ENCODE measurements at regions not wholly inside any gene's neighbourhood (a gene's known extent, or its start where the extent isn't known, plus 50 kb on each side); places are given as distances from the start of the nearest gene placed in this dataset.

DNA sequence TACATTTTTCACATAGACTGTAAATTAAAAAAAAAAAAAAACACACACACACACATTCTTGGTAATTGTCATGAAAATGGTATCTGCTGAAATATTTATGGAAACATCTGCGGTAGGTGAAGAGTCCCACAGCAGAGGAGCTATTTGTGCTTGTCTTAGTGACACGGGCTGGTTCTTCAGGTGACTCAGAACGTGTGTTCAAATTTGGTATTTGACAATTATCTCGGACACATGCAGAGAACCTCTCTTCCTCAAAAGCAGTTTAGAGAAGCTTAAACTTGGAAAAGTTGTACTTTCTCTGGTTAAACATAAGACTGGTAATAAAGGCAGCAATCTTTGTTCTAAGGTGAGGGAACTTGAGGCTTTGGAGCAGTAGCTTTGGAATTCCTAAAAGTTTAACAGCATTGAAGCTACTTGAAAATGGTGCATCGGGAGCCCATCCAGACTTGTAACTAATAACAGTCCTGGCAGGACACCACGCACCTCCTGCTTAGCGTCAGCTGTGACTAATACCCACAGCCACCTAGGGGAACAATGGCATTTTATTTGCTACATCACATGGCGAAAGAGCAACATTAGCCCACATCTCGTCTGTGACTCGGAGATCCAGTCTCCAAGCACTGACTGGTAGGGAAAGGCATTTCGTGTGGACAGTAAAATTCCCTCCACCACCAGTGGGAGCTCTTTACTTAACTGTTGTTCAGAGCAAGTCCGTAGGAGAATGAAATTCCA is 1505.1 kb upstream of the SLC10A2 start:
- Histone ChIP-seq H3K27me3 (peaks cover 0 to 3% (median 0%) of the 10 kb centered on the region in 7 donors), H3K36me3 (no peaks in the 10 kb centered on the region), H3K27ac (no peak overlapping the region), H3K9me3 (no peaks in the 10 kb centered on the region), H3K4me1 (peaks cover 0 to 9% (median 0%) of the 10 kb centered on the region in 9 donors), H3K4me3 (peak overlapping the region in 1 of 10 donors; percentile 8)
- DNase-seq: peak in 1 of 2 donors; percentile 78
- TF ChIP-seq, protein P1, sequence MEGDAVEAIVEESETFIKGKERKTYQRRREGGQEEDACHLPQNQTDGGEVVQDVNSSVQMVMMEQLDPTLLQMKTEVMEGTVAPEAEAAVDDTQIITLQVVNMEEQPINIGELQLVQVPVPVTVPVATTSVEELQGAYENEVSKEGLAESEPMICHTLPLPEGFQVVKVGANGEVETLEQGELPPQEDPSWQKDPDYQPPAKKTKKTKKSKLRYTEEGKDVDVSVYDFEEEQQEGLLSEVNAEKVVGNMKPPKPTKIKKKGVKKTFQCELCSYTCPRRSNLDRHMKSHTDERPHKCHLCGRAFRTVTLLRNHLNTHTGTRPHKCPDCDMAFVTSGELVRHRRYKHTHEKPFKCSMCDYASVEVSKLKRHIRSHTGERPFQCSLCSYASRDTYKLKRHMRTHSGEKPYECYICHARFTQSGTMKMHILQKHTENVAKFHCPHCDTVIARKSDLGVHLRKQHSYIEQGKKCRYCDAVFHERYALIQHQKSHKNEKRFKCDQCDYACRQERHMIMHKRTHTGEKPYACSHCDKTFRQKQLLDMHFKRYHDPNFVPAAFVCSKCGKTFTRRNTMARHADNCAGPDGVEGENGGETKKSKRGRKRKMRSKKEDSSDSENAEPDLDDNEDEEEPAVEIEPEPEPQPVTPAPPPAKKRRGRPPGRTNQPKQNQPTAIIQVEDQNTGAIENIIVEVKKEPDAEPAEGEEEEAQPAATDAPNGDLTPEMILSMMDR (IDR thresholded peaks at IDR 0.05): peak; percentile 8 to 82 (median 65)
- intact Hi-C loops (cut with DNase I): loop anchor here in 6 of 10 donors (5.0 to 10.0 kb wide), 4 partner anchors 1667 to 1966 kb away; partner anchors contain the start of gene EFNB2 (in 3 of the 6)
- ATAC-seq: peak; percentile 58 to 92 (median 83)
- WGBS, 2 donors: 32 to 34% methylated on average over 12 of the region's 12 CpGs

DNA sequence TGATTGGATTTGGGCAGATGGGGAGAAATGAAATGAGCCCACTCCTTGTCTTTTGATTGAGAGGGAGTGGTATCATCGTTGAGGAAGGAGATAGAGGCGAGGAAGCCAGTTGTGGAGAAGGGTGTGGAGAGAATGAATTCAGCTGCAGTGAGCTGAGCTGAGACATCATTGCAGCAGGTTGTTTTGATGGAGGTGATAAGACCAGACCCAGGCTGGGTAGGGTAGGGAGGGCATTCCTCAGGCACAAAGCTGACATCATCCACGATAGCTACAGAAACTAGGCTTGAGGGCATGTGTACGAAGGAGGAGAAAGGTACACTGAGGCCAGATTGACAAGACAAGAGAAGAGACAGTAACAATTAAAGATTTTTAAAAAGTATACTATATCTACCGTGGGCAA is 1500.9 kb upstream of the SLC10A2 start:
- H3K4me1 ChIP-seq: peaks cover 0 to 9% (median 0%) of the 10 kb centered on the region in 9 donors
- WGBS, 2 donors: 87 to 91% methylated on average over 5 of the region's 5 CpGs
- ATAC-seq: no peak
- no peak for DNase-seq
- no peaks in the 10 kb centered on the region for H3K9me3 ChIP-seq
- no peaks in the 10 kb centered on the region for H3K36me3 ChIP-seq
- H3K4me3 ChIP-seq: no peak overlapping the region
- TF ChIP-seq, protein P1 (IDR thresholded peaks at IDR 0.05): no peak
- peaks cover 0 to 5% (median 0%) of the 10 kb centered on the region in 7 donors for H3K27me3 ChIP-seq
- H3K27ac ChIP-seq: no peak overlapping the region
- intact Hi-C loops (cut with DNase I): no loop called here

DNA sequence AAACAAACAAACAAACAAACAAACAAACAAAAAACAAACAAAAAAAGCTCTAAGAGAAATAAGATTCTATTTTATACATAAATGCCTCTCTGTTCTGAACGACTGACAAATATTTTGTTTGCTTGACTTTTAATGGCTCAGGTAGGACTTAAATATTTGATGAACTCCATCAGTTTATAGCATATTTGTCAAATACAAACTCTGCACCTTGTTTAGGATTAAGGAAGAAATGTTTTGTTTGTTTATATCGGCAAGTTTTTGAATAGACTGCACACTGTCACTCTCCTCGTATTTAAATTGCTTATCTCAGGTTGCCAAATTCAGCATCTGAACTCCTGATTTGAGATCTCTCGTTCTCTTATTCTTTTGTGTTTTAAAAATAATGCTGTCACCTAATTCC is 1499.7 kb upstream of the SLC10A2 start:
- Histone ChIP-seq H3K9me3 (no peaks in the 10 kb centered on the region), H3K27ac (no peak overlapping the region), H3K4me1 (no peaks in the 10 kb centered on the region), H3K36me3 (no peaks in the 10 kb centered on the region), H3K27me3 (peaks cover 0 to 5% (median 0%) of the 10 kb centered on the region in 7 donors), H3K4me3 (no peak overlapping the region)
- WGBS, 2 donors: 90 to 92% methylated on average over 4 of the region's 4 CpGs
- DNase-seq (no peak), ATAC-seq (no peak)
- intact Hi-C loops (cut with DNase I): no loop called here
- TF ChIP-seq, protein P1 (IDR thresholded peaks at IDR 0.05): no peak

DNA sequence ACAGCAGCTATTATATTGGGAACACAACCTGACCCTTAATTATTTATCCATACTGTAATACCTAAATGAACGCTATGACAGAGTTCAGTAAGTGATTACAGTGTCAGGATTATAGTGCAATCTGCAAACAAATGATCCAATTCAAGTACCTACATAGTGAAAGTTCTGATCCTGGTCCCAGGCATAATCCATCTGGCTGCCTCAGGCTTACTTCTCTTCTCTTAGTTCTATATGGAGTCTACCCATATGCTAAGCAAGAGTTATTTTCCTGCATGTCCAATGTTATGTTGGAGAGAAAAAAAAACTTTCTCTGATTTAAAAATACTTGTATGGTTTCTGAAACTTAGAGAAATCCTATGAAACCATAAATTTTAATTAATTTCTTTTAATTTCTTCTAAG is 1487.7 kb upstream of the SLC10A2 start:
- intact Hi-C loops (cut with DNase I): no loop called here

More for the DNA sequence above, 1487.7 kb upstream of the SLC10A2 start:
- H3K9me3 ChIP-seq: no peaks in the 10 kb centered on the region
- no peak overlapping the region for H3K4me3 ChIP-seq
- WGBS, 2 donors: 76 to 80% methylated on average over 1 of the region's 1 CpG
- no peaks in the 10 kb centered on the region for H3K27me3 ChIP-seq
- no peaks in the 10 kb centered on the region for H3K4me1 ChIP-seq
- no peaks in the 10 kb centered on the region for H3K36me3 ChIP-seq
- TF ChIP-seq, protein P1 (IDR thresholded peaks at IDR 0.05): no peak
- ATAC-seq (no peak), DNase-seq (no peak)
- no peak overlapping the region for H3K27ac ChIP-seq
